Cardiac muscle cell (in vitro differentiated cells and primary cell): ENCODE measurements at regions not wholly inside any gene's neighbourhood (a gene's known extent, or its start where the extent isn't known, plus 50 kb on each side); places are given as distances from the start of the nearest gene placed in this dataset.

Experiments used
- DNase-seq, 2 donors: peaks; one replicate each; pipeline versions ENCODE4 v3.0.0 to v3.0.0-alpha.2; 2010 to 2017; ENCODE audit warnings: low read depth in 1 of 2, low spot score in 1 of 2
- H3K27ac ChIP-seq: fragments of 200-600 bp; sonication (generic); 2 replicates; pipeline ENCODE4 v1.5.1; 2016
- H3K27me3 ChIP-seq: fragments of 200-600 bp; sonication (generic); 2 replicates; pipeline ENCODE4 v1.6.0; 2016; ENCODE audit warnings: control low read depth
- H3K36me3 ChIP-seq: fragments of 200-600 bp; sonication (generic); 2 replicates; pipeline ENCODE4 v1.5.1; 2016; ENCODE audit warnings: control low read depth
- H3K4me1 ChIP-seq: fragments of 200-600 bp; sonication (generic); 2 replicates; pipeline ENCODE4 v1.8.1; 2017; ENCODE audit warnings: low read depth, mild to moderate bottlenecking, mixed run types
- H3K4me3 ChIP-seq: fragments of 200-600 bp; sonication (generic); 2 replicates; pipeline ENCODE4 v1.5.1; 2016; ENCODE audit warnings: mild to moderate bottlenecking
- H3K9me3 ChIP-seq: fragments of 200-600 bp; sonication (generic); 2 replicates; pipeline ENCODE4 v1.5.1; 2017; ENCODE audit warnings: low read depth, mild to moderate bottlenecking, control low read depth
- CTCF ChIP-seq: IDR thresholded peaks from 2 replicates; pipeline ENCODE4 v1.5.1; 2012; ENCODE audit warnings: low read depth, mild to moderate bottlenecking, low read length

DNA sequence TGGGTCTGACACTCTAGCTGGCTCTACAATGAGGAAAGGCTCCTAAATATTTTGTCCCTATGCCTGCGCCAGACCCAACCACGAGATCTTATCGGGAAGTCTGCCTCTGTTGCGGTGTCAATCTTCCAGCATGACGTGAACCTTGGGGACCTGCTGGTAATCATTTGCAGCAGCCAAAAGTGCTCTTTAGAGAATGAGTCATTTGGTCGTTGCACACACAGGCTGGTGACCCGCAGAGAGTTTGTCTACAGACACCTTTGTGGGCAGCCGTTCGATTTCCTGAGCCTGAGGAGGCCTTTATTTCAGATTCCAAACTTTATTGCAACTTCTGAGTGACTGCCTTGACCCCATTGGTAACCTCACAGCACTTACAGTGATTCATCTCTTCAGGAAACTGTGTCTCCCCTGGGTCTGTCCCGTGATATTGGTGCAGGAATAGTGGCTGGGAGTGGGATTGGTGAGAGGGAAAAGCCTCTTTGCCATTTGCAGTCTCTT, 326.1 kb downstream of the NSG2 start:
- H3K4me3 ChIP-seq = no peak overlapping the region
- no peak for DNase-seq
- H3K36me3 ChIP-seq = no peaks in the 10 kb centered on the region
- H3K9me3 ChIP-seq = no peaks in the 10 kb centered on the region
- no peak overlapping the region for H3K27ac ChIP-seq
- no peak for TF ChIP-seq CTCF
- peaks cover 6% of the 10 kb centered on the region for H3K4me1 ChIP-seq
- H3K27me3 ChIP-seq = no peaks in the 10 kb centered on the region

DNA sequence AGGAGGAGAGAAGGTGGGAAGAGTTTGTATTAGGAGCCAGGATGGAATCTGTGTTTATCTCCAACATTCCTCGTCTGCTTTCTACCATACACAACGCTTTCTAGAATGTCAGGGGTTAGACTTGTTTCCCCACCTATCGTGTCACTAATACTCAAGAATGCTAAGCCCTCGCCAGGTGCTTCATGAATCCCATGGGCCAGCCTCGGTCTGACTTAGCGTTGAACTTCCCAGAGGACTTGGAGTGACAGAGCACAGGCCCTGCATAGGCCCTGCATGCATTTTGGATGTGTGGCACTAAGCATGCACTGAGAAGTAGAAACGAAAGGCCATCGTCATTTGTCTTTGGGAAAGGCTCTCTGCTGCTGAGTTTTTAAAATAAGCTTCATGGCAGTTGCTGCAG, 328.7 kb downstream of the NSG2 start:
- Histone ChIP-seq H3K4me3 (no peak overlapping the region), H3K4me1 (peaks cover 6% of the 10 kb centered on the region)

DNA sequence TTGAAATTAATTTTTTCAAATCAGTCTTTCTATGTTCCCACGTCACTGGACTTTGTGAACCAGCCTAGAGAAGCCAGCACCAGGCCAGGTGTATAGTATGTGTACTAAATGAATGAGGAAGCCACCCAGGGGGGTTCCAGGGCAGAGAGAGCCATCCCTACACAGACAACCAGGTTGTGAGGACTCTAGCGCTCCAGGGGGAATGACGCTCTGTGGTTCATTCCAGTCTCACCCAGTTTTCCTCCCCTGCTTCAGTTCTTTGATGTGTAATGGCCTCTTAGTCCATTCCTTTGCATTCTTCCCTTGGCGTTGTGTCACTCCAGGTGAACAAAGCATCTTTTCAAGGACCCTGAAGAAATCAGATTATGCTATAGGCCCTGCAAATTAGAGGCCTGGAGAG, 330.6 kb downstream of the NSG2 start:
- peaks cover 6% of the 10 kb centered on the region for H3K4me1 ChIP-seq
- H3K27me3 ChIP-seq = no peaks in the 10 kb centered on the region
- no peak for TF ChIP-seq CTCF
- H3K27ac ChIP-seq = no peak overlapping the region
- no peaks in the 10 kb centered on the region for H3K9me3 ChIP-seq
- H3K36me3 ChIP-seq = no peaks in the 10 kb centered on the region
- no peak overlapping the region for H3K4me3 ChIP-seq
- no peak for DNase-seq

More for the DNA sequence above, 328.7 kb downstream of the NSG2 start:
- TF ChIP-seq CTCF = no peak
- Histone ChIP-seq H3K36me3 (no peaks in the 10 kb centered on the region), H3K27ac (no peak overlapping the region), H3K27me3 (no peaks in the 10 kb centered on the region), H3K9me3 (no peaks in the 10 kb centered on the region)
- peak in 1 of 2 donors; percentile 8 for DNase-seq

DNA sequence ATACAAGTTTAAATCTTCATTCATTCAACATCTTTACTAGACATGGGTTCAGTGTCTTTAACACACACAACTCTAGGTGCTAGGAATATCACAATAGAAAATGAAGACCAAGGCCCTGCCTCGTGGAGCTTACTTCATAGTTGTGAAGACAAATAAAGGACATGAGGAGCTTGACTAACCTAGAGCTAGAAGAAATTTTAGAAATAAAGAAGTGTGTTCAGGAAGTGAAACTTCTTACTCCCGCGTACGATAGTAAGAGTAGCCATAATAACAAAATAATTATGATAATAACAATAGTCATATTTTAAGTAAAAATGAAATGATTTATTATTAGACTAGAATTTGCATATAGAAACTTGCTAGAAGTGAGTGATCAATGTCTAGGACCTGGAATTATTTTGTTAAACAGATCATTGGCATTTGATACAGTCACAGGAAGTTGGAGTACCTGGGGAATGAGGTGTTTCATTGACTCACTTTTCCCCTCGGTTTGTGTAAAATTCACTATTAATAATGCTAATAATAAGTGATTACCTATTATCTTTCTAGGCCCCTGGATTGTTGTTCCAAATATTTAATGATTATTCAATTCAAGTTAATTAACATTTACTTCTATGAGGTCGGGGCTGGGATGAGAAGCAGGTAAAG, 331.3 kb downstream of the NSG2 start:
- H3K36me3 ChIP-seq = no peaks in the 10 kb centered on the region
- no peaks in the 10 kb centered on the region for H3K27me3 ChIP-seq
- H3K27ac ChIP-seq = no peak overlapping the region
- peaks cover 6% of the 10 kb centered on the region for H3K4me1 ChIP-seq
- no peak for TF ChIP-seq CTCF
- no peak overlapping the region for H3K4me3 ChIP-seq
- DNase-seq = no peak
- no peaks in the 10 kb centered on the region for H3K9me3 ChIP-seq

DNA sequence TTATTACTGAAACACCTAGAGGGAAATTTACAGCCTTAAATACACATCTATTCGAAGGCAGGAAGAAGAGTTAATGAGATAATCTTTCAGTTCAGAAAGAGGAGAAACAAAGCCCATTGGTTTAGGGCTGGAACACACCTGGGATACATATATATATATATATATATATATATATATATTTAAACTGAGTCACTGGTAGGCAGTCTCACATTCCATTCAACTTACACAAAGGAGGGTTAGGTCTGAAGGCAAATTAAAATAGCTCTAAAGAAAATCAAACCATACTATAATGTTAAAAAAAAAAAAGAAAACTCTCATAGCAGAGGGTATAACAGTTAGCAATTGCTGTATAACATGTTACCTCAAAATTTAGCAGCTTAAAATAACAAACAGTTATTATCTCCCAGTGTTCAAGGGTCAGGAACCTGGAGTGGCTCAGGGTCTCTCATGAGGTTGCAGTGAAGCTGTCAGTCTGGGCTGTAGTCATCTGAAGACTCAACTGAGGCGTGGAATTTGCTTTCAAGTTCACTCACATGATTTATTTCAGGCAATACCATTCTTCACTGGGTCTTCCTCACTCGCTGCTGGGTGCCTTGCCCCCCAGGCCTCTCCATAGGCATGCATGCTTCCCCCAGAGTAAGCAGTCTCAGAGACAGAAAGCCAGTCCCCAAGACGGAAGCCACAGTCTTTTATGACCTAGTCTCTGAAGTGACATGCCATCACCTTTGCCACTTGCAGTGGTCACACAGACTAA, 332.8 kb downstream of the NSG2 start:
- H3K4me3 ChIP-seq = no peak overlapping the region
- H3K4me1 ChIP-seq = peaks cover 6% of the 10 kb centered on the region
- H3K27ac ChIP-seq = no peak overlapping the region
- DNase-seq = no peak
- H3K9me3 ChIP-seq = no peaks in the 10 kb centered on the region
- H3K36me3 ChIP-seq = no peaks in the 10 kb centered on the region
- TF ChIP-seq CTCF = no peak
- no peaks in the 10 kb centered on the region for H3K27me3 ChIP-seq
